Fibroblast of mammary gland (primary cell): ENCODE measurements at regions not wholly inside any gene's neighbourhood (a gene's known extent, or its start where the extent isn't known, plus 50 kb on each side); places are given as distances from the start of the nearest gene placed in this dataset.

ENCODE experiments used
- DNase-seq: peaks from one replicate; pipeline ENCODE4 v3.0.0-alpha.2; 2010; ENCODE audit warnings: low read depth
- H3K4me3 ChIP-seq: 2 replicates; pipeline ENCODE4 v1.5.1; 2011; ENCODE audit warnings: low read depth, mild to moderate bottlenecking, low read length, moderate library complexity; ENCODE audit not compliant: control insufficient read depth
- TF ChIP-seq, protein P1 (sequence below): conservative IDR thresholded peaks from 2 replicates; pipeline ENCODE4 v1.5.1; 2011; ENCODE audit warnings: low read depth, low read length, inconsistent platforms; ENCODE audit not compliant: control insufficient read depth, insufficient read depth

DNA sequence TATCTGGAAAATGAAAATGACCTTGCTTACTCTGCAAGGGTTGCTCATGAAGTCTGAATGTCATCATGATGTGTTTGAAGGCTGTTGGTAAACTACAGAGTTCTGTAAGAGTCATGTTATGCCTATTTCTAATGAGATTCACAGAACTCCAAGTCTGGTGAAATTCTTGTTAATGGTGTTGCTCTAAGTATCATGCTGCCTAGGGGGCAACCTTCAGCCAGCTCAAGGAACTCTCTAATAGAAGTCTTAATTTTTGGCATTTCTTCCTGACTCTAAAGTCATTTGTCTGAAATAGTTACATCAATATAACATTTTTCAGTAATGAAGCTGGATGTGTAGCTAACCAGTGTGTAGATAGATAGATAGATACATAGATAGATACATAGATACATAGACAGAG is 302.8 kb downstream of the FAT3 start:
- DNase-seq, result no peak
- H3K4me3 ChIP-seq, result no peak overlapping the region
- TF ChIP-seq, protein P1, sequence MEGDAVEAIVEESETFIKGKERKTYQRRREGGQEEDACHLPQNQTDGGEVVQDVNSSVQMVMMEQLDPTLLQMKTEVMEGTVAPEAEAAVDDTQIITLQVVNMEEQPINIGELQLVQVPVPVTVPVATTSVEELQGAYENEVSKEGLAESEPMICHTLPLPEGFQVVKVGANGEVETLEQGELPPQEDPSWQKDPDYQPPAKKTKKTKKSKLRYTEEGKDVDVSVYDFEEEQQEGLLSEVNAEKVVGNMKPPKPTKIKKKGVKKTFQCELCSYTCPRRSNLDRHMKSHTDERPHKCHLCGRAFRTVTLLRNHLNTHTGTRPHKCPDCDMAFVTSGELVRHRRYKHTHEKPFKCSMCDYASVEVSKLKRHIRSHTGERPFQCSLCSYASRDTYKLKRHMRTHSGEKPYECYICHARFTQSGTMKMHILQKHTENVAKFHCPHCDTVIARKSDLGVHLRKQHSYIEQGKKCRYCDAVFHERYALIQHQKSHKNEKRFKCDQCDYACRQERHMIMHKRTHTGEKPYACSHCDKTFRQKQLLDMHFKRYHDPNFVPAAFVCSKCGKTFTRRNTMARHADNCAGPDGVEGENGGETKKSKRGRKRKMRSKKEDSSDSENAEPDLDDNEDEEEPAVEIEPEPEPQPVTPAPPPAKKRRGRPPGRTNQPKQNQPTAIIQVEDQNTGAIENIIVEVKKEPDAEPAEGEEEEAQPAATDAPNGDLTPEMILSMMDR, result no peak

DNA sequence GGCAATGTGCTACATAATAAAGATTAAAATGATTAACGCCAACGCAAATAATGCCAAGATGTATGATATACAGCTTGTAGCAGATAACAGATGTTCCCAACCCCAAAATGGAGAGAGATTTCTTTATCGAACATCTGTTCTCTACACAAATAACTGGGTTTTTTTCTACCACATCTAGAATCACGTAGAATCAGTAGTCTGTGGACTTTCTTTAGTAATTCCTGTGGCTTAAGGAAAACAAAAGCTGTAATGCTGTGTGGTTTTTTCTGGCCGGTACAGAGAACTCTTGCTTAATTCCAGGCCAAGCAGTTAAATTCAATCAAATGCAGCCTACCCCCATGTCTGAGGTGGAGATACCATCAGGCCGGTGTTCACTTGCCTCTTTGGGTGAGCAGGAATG is 303.4 kb downstream of the FAT3 start:
- TF ChIP-seq, protein P1, result no peak
- DNase-seq, result peak; percentile 16
- H3K4me3 ChIP-seq, result no peak overlapping the region

DNA sequence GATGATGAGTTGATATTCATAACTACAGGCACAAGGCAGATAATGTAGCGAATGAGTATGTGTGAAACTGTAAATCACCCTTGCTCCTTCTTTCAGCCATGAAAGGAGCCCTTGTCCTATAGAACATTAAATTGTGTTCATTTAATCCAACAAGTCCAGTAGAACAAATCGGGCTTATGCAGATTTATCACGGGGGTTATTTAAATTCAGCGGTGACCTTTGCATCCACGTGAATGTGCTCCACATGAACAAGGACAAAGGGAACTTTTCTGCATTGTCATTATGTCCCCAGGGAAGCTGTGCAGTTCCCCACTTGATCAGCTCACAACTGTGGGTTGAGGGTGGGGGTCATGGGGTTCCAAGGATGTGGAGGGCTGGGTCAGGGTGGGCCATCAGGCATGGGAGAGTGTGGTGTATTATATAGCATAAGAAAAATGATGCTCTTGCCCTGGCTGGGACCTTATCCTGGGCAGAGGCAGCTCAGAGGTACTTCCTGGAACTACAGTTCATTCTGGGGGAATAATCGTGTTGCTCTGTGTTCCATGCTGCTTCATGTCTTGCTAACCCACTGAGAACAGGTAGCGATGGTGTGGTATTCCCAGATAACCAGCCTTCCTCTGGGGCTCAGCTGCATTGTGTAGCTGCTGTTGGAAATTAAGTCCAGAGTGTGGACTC is 306.6 kb downstream of the FAT3 start:
- TF ChIP-seq, protein P1, result no peak
- no peak for DNase-seq
- H3K4me3 ChIP-seq, result no peak overlapping the region

DNA sequence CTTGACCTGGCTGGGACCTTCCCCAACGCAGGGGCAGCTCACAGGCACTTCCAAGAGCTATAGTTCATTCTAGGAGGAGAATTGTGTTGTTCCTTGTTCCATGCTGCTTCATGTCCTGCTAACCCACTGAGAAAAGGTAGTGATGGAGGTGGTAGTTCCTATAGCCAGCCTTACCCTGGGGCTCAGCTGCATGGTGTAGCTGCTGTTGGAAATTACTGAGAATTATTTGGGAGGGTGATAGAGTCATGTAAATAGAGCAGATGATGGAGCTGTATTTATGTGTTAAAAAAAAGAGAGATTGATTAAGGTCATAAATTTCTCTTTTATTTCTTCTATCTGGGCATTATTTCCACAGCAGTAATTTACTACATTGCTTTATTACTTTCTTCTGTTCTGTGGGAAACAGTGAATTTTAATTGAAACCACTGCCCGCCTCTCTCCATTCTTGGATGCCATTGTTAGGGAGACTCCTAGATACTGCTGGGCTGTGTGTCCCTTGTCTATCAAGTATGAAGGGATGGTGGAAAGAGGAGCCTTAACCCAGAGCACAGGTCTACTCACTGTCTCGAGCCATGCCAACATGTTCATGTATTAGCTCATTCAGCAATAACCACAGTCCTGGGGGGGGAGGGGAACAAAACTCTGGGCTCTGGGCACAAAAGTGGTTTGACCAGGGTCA is 309.2 kb downstream of the FAT3 start:
- H3K4me3 ChIP-seq, result no peak overlapping the region
- no peak for DNase-seq
- TF ChIP-seq, protein P1, result no peak

DNA sequence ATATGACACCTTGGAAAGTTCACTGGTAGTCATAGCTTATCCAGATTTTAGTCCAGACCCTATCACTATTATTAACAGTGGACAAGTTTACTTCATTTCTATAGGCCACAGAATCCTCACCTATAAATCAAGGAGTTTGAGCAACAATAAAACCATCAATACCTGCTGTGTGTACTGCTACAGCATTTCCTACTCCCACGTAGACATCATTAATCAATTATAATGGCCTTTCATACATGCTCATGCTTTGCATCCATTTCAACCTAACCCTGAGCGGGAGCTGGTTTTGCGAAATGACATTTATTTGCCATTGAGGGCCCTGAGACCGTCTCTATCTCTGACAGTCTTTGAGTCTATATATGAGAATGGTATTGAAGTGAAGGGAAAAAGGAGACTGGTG is 312.3 kb downstream of the FAT3 start:
- no peak overlapping the region for H3K4me3 ChIP-seq
- TF ChIP-seq, protein P1, result no peak
- DNase-seq, result no peak

DNA sequence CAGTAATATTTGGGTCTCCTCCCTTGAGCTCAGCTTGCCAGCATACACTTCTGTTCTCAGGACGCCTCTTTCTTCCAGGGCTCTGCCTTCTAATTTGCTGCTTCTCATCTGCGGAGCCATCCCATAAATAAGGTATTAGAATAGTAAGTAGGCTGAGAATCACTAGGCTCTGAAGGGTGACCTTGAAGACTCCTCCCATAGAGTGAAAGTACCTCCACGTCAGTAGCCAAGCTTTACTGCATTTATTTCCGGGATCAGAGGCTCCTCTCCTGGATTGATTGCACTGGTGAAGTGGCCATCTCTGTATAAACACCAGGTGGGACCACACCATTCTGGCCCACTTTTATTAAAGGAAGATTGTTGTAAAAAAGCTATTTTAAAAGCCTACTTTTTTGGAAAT is 315.5 kb downstream of the FAT3 start:
- no peak for DNase-seq
- H3K4me3 ChIP-seq, result no peak overlapping the region
- TF ChIP-seq, protein P1, result no peak
